ENCODE measurements at regions not wholly inside any gene's neighbourhood (a gene's known extent, or its start where the extent isn't known, plus 50 kb on each side); places are given as distances from the start of the nearest gene placed in this dataset.
"Not testable (repeated sequence)": the region's sequence is repeated elsewhere in the genome, so short reads cannot be mapped to it uniquely, and the experiment has no call there.

- H3K36me3 ChIP-seq (replicated peaks in 1 of 2; ENCODE audit: control insufficient read depth in 1 of 2, insufficient read depth in 2 of 2, low read length in 2 of 2); intact Hi-C loops (cut with micrococcal nuclease; ENCODE audit: unreplicated experiment); H3K9me3 ChIP-seq (ENCODE audit: low read length); H2AFZ ChIP-seq (ENCODE audit: low read length); POLR2A ChIA-PET; H3K79me2 ChIP-seq (ENCODE audit: insufficient read depth, low read length); H3K9ac ChIP-seq (ENCODE audit: insufficient read depth, low read depth, low read length); H3K4me2 ChIP-seq (ENCODE audit: low read depth, low read length); H3K27me3 ChIP-seq (ENCODE audit: control insufficient read depth in 1 of 2, insufficient read depth in 2 of 2, low read length in 2 of 2); DNase-seq (ENCODE audit: low spot score); H3K4me1 ChIP-seq (ENCODE audit: insufficient read depth, low read length); CTCF ChIA-PET (ENCODE audit: low intra/inter-chr PET ratio, low total read pairs); H4K20me1 ChIP-seq (ENCODE audit: insufficient read depth, low read length); BruUV-seq (replicated peaks); in situ Hi-C loops (cut with HindIII; ENCODE audit: extremely low pct_ligation_motif_present, low pct_unique_long_range_greater_than_20kb); FAIRE-seq; H3K4me3 ChIP-seq (replicated peaks in 1 of 3; ENCODE audit: insufficient read depth in 1 of 3, low read depth in 2 of 3, low read length in 3 of 3); ATAC-seq; H3K27ac ChIP-seq (ENCODE audit: extremely low read length, insufficient read depth, low read length): not testable (repeated sequence)
- WGBS (ENCODE audit: low lambda C conversion rate), result 83% methylated on average over 5 of the region's 44 CpGs
These were observed 67.4 kb downstream of the FAM72B start for GRCh38 chr1:121116522-121117297.

GRCh38 chr1:121117298-121117611 is 66.9 kb downstream of the FAM72B start:
- H2AFZ ChIP-seq (ENCODE audit: low read length); H3K4me3 ChIP-seq (replicated peaks in 1 of 3; ENCODE audit: insufficient read depth in 1 of 3, low read depth in 2 of 3, low read length in 3 of 3); BruUV-seq (replicated peaks); CTCF ChIA-PET (ENCODE audit: low intra/inter-chr PET ratio, low total read pairs); H3K4me1 ChIP-seq (ENCODE audit: insufficient read depth, low read length); H3K79me2 ChIP-seq (ENCODE audit: insufficient read depth, low read length); H3K9ac ChIP-seq (ENCODE audit: insufficient read depth, low read depth, low read length); H3K9me3 ChIP-seq (ENCODE audit: low read length); DNase-seq (ENCODE audit: low spot score); H3K4me2 ChIP-seq (ENCODE audit: low read depth, low read length); POLR2A ChIA-PET; FAIRE-seq; H4K20me1 ChIP-seq (ENCODE audit: insufficient read depth, low read length); H3K27ac ChIP-seq (ENCODE audit: extremely low read length, insufficient read depth, low read length); intact Hi-C loops (cut with micrococcal nuclease; ENCODE audit: unreplicated experiment); ATAC-seq; H3K27me3 ChIP-seq (ENCODE audit: control insufficient read depth in 1 of 2, insufficient read depth in 2 of 2, low read length in 2 of 2); H3K36me3 ChIP-seq (replicated peaks in 1 of 2; ENCODE audit: control insufficient read depth in 1 of 2, insufficient read depth in 2 of 2, low read length in 2 of 2); in situ Hi-C loops (cut with HindIII; ENCODE audit: extremely low pct_ligation_motif_present, low pct_unique_long_range_greater_than_20kb): not testable (repeated sequence)
- WGBS (ENCODE audit: low lambda C conversion rate), result 69% methylated on average over 9 of the region's 10 CpGs

GRCh38 chr1:121117622-121118479 is 66.3 kb downstream of the FAM72B start:
- H3K27me3 ChIP-seq (ENCODE audit: control insufficient read depth in 1 of 2, insufficient read depth in 2 of 2, low read length in 2 of 2); H3K4me3 ChIP-seq (replicated peaks in 1 of 3; ENCODE audit: insufficient read depth in 1 of 3, low read depth in 2 of 3, low read length in 3 of 3); FAIRE-seq; H3K4me2 ChIP-seq (ENCODE audit: low read depth, low read length); H3K9me3 ChIP-seq (ENCODE audit: low read length); H3K4me1 ChIP-seq (ENCODE audit: insufficient read depth, low read length); ATAC-seq; in situ Hi-C loops (cut with HindIII; ENCODE audit: extremely low pct_ligation_motif_present, low pct_unique_long_range_greater_than_20kb); DNase-seq (ENCODE audit: low spot score); H3K9ac ChIP-seq (ENCODE audit: insufficient read depth, low read depth, low read length); H4K20me1 ChIP-seq (ENCODE audit: insufficient read depth, low read length); intact Hi-C loops (cut with micrococcal nuclease; ENCODE audit: unreplicated experiment); BruUV-seq (replicated peaks); H3K79me2 ChIP-seq (ENCODE audit: insufficient read depth, low read length); POLR2A ChIA-PET; H3K36me3 ChIP-seq (replicated peaks in 1 of 2; ENCODE audit: control insufficient read depth in 1 of 2, insufficient read depth in 2 of 2, low read length in 2 of 2); H2AFZ ChIP-seq (ENCODE audit: low read length); H3K27ac ChIP-seq (ENCODE audit: extremely low read length, insufficient read depth, low read length); CTCF ChIA-PET (ENCODE audit: low intra/inter-chr PET ratio, low total read pairs): not testable (repeated sequence)
- WGBS (ENCODE audit: low lambda C conversion rate), result 80% methylated on average over 16 of the region's 47 CpGs

Small RNA genes in the stretch of these regions (small RNA-seq; reads per million reads assigned to genes)
- gene RF00003 (ENCODE audit: insufficient read depth in 2 of 3, insufficient read length in 3 of 3, low read depth in 2 of 3, low replicate concordance in 1 of 3) (1.4 to 49.3 (median 21.5) reads per million in 3 experiments), gene RNVU1-4 (ENCODE audit: insufficient read depth in 2 of 3, insufficient read length in 3 of 3, low read depth in 2 of 3, low replicate concordance in 1 of 3) (0.41 to 14.5 (median 4.2) reads per million in 3 experiments)

Measured in HepG2 (cell line).